Mammary epithelial cell (primary cell): ENCODE measurements at regions not wholly inside any gene's neighbourhood (a gene's known extent, or its start where the extent isn't known, plus 50 kb on each side); places are given as distances from the start of the nearest gene placed in this dataset.

Experiments
- EZH2 ChIP-seq: IDR thresholded peaks from 2 replicates; pipeline ENCODE4 v1.6.1; 2012; ENCODE audit warnings: low read length, inconsistent platforms, borderline replicate concordance
- TF ChIP-seq, protein P1 (sequence below), 2 donors: IDR thresholded peaks in 1 of 2; conservative IDR thresholded peaks in 1 of 2; 2 replicates each; pipeline ENCODE4 v1.5.1; 2011 to 2012; ENCODE audit warnings: inconsistent platforms in 2 of 2, low read length in 2 of 2, mild to moderate bottlenecking in 2 of 2, control low read depth in 1 of 2, low read depth in 1 of 2; ENCODE audit not compliant: insufficient read depth in 1 of 2; ENCODE audit errors: extremely low read depth in 1 of 2

DNA sequence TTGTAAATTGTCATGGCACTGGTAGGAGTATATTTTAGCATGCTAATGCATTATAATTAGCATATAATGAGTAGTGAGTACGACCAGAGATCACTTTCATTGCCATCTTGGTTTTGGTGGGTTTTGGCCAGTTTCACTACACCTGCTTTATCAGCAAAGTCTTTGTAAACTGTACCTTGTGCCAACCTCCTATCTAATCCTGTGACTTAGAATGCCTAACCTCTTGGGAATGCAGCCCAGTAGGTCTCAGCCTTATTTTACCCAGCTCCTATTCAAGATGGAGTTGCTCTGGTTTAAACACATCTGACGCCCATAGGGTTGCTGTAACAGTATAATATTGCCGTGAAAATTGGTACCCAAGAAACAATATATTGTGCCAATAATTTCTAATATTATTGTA, 159.4 kb downstream of the MAGEB5 start:
- TF ChIP-seq, protein P1, sequence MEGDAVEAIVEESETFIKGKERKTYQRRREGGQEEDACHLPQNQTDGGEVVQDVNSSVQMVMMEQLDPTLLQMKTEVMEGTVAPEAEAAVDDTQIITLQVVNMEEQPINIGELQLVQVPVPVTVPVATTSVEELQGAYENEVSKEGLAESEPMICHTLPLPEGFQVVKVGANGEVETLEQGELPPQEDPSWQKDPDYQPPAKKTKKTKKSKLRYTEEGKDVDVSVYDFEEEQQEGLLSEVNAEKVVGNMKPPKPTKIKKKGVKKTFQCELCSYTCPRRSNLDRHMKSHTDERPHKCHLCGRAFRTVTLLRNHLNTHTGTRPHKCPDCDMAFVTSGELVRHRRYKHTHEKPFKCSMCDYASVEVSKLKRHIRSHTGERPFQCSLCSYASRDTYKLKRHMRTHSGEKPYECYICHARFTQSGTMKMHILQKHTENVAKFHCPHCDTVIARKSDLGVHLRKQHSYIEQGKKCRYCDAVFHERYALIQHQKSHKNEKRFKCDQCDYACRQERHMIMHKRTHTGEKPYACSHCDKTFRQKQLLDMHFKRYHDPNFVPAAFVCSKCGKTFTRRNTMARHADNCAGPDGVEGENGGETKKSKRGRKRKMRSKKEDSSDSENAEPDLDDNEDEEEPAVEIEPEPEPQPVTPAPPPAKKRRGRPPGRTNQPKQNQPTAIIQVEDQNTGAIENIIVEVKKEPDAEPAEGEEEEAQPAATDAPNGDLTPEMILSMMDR (conservative IDR thresholded peaks at IDR 0.05 in 1 of 2, IDR thresholded peaks at IDR 0.05 in 1 of 2; ENCODE audit: extremely low read depth in 1 of 2, insufficient read depth in 1 of 2, low read depth in 1 of 2, low read length in 2 of 2) = no peak
- no peak for TF ChIP-seq EZH2
